ENCODE measurements at regions not wholly inside any gene's neighbourhood (a gene's known extent, or its start where the extent isn't known, plus 50 kb on each side); places are given as distances from the start of the nearest gene placed in this dataset.

GRCh38 chr5:15267966-15268365 is 232.0 kb upstream of the FBXL7 start:
- no peak for TF ChIP-seq CTCF (IDR thresholded peaks at IDR 0.05)
- TF ChIP-seq POLR2A (IDR thresholded peaks at IDR 0.05) = no peak
